ENCODE measurements at regions not wholly inside any gene's neighbourhood (a gene's known extent, or its start where the extent isn't known, plus 50 kb on each side); places are given as distances from the start of the nearest gene placed in this dataset.

DNA sequence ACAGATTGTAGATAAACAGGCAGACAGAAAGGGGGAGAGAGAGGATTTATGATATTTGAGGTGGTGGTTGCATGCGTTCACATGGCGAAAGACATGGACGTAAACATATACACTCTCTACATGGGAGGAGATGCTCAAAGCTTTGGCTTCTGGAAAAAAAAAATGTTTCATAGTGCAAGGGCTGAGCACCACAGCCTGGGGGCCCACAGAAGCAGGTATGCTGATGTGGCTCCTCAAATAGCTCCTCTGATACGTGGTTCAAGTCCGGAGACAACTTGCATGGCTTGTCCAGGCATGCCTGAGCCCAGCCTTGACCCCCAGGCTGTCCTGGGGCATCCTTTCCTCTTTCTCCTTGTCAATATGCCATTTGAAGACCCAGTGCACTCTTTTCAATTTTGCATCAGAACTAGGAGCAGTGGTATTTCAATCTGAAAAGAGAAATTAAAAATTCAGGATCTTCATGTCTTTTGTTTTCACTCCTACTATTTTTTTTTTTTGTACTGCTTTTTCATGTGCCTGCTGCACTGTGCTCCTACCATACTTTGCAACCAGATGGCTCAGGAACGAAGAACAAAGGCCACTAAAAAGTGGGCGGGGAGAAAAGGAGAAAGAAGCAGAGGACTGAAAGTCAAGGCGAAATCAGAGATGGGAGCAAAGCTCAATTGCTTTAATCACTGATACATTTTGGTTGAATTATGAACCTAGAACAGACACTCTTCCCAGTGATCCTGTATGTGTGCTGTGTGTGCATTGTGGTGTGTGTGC, 495.7 kb upstream of the TCF4 start:
- H3K4me3 ChIP-seq (ENCODE audit: low read depth, low read length), result no peak overlapping the region
- no peak for DNase-seq (ENCODE audit: low read depth)
- TF ChIP-seq, protein P1, sequence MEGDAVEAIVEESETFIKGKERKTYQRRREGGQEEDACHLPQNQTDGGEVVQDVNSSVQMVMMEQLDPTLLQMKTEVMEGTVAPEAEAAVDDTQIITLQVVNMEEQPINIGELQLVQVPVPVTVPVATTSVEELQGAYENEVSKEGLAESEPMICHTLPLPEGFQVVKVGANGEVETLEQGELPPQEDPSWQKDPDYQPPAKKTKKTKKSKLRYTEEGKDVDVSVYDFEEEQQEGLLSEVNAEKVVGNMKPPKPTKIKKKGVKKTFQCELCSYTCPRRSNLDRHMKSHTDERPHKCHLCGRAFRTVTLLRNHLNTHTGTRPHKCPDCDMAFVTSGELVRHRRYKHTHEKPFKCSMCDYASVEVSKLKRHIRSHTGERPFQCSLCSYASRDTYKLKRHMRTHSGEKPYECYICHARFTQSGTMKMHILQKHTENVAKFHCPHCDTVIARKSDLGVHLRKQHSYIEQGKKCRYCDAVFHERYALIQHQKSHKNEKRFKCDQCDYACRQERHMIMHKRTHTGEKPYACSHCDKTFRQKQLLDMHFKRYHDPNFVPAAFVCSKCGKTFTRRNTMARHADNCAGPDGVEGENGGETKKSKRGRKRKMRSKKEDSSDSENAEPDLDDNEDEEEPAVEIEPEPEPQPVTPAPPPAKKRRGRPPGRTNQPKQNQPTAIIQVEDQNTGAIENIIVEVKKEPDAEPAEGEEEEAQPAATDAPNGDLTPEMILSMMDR (IDR thresholded peaks at IDR 0.05; ENCODE audit: control insufficient read depth, extremely low read depth, insufficient read depth), result no peak

DNA sequence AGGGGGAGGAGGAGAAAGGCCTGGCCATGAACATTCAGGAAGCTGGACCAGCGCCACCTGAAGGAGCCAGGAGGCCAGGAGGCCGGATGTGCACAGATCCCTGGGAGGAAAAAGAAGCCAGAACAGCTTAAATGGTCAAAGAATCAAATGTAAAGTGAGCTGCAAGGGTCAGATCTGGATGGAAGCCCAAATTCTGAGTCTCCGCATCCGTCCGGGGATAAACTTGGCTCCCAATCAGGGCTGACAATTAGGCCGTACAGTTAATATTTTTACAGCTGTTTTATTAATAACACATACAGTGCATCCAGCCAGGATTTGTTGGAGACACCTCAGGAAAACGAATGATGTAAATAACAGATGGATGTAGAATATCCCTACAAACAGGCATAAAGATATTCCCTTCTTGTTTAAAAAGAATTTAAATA, 495.1 kb upstream of the TCF4 start:
- no peak overlapping the region for H3K4me3 ChIP-seq (ENCODE audit: low read depth, low read length)
- no peak for DNase-seq (ENCODE audit: low read depth)
- TF ChIP-seq, protein P1 (IDR thresholded peaks at IDR 0.05; ENCODE audit: control insufficient read depth, extremely low read depth, insufficient read depth), result 0 out of 2 replicates have a peak, but pooled peaks have one; percentile 2

DNA sequence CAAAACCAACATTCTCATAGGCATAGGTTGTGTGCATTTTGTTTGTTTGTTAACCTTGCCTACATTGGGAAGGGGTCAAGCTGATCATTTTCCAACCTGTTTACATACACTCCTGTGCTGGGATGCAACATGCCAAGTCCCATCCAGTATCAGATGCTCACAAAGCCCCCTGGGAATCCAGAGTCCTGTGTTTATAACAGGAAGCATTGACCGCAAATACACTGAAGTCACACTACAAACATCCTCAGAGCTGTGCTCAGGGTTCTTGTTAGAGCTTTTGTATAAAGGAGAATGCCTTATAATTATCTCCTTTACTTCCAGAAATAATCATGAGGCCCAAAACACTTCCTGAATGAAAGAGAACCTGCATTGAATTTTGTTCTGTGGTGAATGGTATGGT, 488.7 kb upstream of the TCF4 start:
- TF ChIP-seq, protein P1 (IDR thresholded peaks at IDR 0.05; ENCODE audit: control insufficient read depth, extremely low read depth, insufficient read depth), result no peak
- no peak for DNase-seq (ENCODE audit: low read depth)
- H3K4me3 ChIP-seq (ENCODE audit: low read depth, low read length), result no peak overlapping the region

DNA sequence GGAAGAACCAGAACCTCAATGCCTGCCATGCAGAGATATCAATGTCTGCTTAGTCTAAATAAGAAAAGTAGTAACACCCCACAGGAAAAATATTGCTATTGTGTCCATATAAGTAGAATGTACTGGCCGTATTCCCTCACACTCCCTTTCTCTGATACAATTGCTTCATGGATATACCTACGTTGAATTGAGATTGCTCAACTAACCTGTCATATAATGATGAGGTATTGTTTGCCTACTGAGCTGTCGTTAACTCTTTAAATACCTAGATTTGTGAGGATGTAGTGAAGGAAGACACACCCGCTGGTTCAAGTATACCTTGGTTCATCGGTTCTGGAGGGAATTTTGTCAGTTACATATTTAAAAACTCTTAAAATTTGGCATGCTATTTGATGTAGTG, 480.7 kb upstream of the TCF4 start:
- TF ChIP-seq, protein P1 (IDR thresholded peaks at IDR 0.05; ENCODE audit: control insufficient read depth, extremely low read depth, insufficient read depth), result no peak
- DNase-seq (ENCODE audit: low read depth), result no peak
- H3K4me3 ChIP-seq (ENCODE audit: low read depth, low read length), result no peak overlapping the region

DNA sequence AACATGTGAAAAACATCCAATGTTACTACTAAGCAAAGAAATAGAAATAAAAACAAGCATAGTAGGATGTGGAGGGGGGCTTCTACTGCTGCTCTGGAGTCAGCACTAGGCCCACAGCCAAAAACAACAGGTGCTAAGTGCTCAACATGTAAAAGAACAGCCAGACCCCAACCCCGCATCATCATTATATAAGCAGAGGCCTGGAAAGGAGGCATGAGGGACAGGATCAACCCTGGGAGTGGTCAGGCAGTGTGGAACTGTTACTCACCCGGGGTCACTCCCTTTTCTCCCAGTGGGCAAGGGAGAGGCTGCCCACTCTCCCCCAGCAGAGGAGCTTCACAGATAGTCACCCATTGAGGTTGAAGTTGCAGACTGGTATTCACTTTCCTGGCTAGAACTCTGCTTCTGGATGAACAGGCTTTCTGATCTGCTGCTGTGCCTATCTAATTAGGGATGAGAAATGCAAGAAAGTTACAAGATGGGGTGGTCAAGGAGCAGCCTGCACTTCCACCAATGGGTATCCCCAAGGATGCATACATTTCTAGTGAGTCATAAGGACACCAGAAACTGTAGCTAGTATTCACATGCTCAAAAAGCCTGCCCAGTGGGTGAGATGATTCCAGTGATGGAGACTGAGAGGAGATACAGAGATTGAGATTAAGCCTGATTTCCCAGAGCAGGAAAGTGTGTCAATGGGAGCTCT, 480.1 kb upstream of the TCF4 start:
- H3K4me3 ChIP-seq (ENCODE audit: low read depth, low read length), result no peak overlapping the region
- TF ChIP-seq, protein P1 (IDR thresholded peaks at IDR 0.05; ENCODE audit: control insufficient read depth, extremely low read depth, insufficient read depth), result no peak
- DNase-seq (ENCODE audit: low read depth), result no peak

DNA sequence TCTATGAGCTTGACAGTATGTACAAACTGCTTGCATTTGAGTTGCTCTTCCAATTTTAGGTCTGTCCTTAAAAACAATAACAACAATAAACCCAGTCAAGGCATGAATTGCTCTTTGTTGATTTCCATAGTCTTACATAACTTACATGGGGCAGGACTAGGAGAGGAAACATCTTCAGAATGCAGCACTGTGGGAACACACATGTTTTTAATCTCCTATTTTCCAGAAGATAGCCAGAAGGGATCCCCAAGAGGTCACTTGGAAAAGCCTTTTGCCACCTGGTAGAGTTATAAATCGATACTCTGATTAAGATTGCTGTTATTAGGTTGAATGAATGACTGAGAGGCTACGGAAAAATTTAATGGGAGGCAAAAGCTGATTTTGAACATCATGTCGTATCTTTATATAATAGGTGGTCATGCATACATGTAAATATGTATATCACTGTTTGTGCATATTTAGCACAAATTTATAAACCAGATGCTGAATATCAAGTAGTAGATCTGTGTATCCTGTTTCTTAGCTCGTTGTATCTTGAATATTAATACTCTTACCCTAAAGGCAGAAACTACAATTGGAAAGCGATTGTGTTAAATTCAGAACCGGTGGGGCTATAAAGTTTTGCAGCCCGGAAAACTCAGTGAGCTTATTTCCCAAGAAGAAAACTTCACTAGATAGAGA, 479.4 kb upstream of the TCF4 start:
- H3K4me3 ChIP-seq (ENCODE audit: low read depth, low read length), result no peak overlapping the region
- no peak for DNase-seq (ENCODE audit: low read depth)
- TF ChIP-seq, protein P1 (IDR thresholded peaks at IDR 0.05; ENCODE audit: control insufficient read depth, extremely low read depth, insufficient read depth), result no peak

All from LNCaP clone FGC (cell line).